ENCODE measurements at regions not wholly inside any gene's neighbourhood (a gene's known extent, or its start where the extent isn't known, plus 50 kb on each side); places are given as distances from the start of the nearest gene placed in this dataset.

DNA sequence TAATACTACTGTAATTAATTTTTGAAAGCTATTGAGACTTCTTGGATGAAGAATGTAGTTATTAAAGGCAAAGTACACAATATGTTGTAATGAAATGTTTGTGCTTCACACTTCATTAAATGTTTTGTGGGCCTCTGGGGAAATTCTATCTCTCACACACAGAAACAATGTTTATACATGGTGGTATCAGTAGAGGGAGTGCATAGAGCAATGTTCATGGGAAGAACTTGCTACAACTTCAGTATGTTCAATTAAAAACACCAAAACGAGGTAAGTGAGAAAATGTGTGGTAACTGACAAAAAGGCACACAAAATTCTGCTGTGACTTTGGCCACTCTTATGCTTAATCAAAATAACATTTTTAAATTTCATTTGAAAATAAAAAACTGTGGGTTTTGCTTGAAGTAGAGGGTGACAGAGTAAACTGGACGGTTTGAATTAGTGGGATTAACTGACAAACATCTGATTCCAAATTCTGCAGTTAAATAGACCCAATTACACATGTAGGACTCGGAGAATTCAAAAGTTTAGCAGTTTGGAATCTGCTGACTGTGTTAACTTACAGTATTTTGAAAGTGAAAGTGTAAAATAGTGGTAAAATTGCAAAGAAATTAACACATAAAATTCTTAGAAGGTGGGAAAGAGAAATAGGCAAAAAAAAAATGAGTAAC lies 111.4 kb upstream of the TTC29 start:
- DNase-seq = no peak

DNA sequence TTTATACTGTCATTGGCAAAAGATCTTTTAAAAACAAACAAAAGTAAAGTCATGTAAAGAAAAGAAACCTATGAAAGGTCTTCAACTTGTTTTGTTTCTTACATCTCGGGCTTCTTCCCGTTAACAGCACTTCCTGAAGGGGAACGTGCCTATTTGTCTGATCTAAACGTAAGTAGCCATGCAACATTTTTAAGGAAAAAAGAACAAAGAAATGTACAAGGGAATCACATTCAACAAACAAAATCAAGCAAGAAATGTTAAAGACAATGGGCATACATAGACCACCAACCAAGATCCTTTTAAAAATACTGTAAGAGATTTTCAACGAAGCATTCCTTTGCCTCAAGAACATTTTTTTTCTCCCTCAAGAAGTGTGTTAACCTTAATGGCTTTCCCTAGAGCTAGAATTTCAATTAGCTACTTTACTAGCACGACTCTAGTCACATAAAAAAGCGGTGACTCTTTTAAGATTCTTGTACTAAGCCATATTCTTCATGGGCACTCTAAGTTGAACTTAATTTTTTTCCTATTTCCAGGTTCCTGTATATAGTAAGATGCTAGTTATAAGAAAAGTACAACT lies 112.0 kb upstream of the TTC29 start:
- no peak for DNase-seq

DNA sequence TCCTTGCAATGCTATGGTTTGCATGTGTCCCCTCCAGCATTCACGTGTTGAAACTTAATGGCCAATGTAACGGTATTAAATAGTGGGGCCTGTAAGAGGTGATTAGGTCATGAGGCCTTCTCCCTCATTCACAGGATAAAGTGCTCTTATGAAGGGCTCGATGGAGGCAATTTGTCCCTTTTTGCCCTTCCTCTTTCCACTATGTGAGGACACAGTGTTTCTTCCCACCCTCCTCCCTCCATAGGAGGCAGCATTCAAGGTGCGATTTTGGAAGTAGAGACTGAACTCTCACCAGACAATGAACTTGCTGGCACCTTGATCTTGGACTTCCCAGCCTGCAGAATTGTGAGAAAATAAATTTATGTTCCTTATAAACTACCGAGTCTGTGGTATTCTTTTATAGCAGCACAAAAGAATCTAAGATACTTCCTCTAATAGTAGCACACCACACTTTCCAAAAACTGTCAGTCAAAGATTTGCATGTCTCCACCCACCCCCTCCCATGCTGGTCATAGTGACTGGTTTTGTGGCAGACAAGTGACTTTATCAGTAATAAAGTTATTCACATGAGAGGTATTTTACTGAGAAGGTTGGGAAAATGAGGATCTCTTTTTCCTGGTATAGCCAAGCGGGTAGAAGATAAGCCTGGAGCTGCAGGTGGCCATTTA lies 113.5 kb upstream of the TTC29 start:
- DNase-seq = no peak

DNA sequence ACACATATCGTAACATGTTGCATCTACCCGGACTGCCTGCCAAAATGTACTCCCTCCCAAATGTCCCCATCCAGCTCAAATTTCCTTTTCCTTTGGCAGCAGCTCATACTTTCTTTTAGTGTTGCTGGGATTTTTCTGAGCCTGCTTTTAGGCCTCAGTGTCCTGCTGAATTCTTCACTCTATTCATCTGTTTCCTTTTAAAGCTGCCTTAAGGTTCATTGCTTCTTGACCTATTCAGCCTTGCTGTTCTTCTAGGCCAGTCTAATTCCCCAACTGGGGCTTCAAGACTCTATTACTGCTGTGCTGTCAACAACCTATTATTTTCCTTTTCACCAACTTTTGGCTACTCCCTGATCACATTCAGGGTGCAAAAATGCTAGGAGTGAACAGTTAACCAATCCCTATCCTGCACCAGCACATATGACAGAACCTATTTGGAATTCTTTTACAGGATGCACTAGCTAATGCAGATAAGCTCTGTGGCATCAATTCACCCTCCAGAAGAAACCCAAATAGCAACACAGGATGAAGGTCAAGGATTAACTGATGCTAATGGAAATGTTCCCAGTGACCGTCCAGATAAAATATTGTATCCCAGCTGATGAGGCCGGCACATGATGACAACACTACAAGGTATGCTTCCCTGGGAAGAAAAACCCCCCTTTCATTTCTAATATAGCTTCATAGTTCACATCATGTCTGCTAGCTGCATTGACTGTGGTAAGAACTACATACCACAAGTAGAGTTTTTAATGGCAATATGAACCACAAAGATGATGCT lies 114.7 kb upstream of the TTC29 start:
- DNase-seq = no peak

DNA sequence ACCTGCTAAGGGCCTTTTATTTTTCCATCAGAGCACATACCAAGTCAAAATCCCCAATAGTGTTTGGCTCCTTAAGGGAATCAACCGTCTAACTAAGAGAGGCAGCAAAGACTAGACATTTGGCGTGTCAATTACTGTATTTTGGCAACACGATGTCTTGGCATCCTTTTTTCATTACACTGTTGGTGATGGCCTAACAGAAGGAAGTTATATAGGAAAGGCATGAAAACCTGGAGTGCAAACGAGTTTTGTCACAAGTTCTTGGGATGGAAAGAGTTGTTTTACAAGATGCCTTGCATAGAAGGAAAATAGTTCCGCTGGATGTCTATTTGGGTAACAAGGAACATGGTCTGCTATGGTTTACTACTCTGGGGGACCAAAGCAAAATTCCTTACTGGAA lies 119.2 kb upstream of the TTC29 start:
- no peak for DNase-seq

DNA sequence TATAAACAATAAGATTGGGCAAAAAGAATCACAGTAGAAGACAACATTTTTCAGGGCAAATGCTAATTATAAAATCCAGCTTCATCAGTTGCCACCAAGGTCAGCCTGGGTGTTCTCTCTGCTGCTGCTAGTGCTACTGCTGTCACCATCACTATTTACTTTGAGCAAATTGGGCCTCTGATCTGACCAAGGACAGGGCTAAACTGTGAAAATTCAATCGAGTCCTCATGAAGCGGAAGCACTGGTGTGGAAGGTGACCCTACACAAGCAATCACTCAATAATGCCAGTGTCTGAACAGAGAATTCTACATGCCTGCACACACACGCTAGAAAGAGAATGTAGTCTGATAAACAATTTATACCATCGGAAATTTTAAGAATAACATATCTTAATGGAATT lies 122.9 kb upstream of the TTC29 start:
- no peak for DNase-seq

DNA sequence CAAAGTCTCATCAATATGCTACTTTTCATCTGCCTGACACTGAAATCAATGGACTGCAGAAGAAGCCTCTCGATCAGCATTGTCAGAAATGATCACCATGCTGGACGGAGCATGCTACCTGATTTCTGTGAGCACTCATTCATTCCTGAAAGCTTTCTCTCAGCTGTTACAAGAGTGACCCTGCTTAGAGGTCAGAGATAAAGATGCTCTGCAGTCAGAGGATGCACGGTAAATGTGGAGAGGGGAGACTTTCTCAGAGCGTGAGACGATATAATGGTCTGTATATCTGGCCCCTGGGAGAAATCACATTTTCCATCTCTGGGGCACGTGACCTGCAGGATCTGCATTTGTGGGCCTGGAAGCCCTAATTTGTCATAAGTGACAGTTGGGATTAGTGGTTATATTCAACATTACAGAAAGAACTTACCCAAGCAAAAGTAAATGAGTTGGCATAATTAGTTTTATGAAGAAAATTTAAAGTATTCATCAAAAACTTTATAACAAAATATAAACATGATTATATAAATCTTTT lies 125.6 kb upstream of the TTC29 start:
- DNase-seq = no peak

DNA sequence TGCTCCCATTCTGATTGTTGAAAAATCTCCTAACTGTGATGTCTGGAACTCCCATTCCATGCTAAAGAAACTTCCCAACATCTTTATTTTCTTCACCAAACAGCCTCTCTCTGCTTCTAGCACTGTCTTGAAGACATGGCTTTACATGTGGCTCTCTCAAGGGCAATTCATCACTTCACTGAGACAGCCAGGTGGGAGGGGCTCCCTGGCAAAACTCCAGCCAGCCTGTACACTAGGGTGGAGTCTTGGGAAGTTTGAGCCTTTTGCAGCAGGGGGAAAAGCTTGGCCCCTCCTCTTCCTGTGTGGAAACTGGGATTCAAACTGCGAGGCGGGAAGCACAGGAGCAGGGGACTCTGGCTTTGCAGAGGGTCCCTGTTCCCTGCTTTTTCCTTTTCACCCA lies 130.5 kb upstream of the TTC29 start:
- no peak for DNase-seq

DNA sequence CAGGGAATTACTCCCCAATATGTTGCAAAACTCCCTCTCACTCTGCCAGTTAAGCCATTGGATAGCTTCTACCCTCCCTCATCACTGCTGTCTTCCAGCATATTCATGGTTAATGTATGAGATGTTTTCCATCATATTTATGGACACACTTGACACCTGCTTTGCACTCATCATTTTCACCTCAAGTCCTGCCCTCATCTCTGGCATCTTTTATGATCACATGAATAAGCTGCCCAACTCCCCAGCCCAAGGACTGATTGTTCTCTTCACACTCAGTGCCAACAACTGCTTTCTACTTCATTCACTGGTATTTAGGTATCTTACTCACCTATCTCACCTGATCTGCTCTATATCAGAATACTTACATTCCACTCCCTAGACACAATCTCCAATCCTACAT lies 131.1 kb upstream of the TTC29 start:
- no peak for DNase-seq

DNA sequence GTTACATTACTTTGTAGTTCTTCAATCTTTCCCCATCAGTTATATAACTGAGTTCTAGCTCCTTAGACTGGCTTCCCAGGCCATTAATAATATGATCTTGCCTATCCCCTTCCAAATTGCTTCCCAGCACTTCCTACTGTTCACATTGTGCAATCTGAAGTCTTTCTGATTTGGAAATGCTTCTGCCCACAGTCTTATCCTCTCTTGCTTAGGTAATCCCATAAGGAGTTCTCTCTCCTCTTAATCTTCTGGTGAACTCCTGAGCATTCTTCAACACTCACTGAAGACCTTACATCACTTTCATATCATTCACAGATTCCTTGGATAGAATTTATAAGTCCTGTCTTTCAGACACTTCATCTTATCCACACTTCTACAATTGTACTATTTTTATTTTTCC lies 132.7 kb upstream of the TTC29 start:
- DNase-seq = no peak

DNA sequence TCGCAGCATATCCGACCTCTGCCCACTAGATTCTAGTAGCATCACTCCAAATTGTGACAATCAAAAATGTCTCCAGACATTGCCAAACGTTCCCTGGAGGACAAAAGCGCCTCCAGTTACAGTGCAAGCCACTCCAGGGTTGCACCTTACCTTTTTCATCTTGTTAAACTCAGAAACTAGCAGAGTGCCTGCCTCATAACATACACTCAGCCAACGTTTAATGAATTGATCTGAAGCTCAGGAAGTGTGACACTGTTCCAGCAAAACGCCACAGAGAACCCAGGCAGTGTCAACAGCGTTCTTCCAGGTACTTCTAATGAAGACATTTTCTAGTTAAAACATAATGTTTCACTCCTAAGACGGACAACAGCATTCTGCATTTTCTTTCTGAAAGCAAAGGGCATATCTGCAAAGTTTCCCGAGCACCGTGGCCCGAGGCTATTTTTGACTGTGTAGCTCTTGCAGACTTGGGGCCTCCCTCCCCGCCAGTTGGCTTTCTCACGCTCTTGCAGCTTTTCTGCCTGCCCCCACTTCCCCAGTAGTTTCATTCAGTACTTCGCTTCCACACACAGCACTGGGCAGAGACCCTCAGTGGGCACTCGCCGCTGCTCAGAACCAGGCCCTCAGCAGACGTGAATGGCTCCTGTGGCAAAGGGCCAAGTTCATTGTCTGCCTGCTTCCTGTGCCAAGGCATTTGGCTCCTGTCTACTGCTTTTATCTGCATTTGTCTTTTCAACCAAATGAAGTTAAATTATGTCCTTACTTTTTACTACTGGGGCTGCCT lies 133.4 kb upstream of the TTC29 start:
- DNase-seq = no peak

DNA sequence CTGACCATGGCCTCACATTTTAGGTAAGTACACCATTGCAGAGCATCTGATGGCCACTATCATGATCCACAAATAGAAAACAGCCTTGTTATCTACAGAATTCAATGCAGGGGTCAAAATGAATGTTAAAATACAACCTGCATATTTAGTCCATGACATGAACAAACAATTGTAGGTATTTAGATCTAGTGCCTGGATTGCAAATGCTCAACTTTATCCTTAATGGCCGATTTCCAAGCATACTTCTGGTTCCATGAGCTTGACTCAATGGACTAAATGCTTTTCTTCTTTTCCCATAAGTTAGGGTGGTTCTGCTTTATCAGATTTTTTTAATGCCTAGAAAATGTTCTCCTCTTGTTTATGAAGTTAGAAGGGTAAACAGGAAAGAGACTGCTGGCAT lies 139.2 kb upstream of the TTC29 start:
- no peak for DNase-seq

DNA sequence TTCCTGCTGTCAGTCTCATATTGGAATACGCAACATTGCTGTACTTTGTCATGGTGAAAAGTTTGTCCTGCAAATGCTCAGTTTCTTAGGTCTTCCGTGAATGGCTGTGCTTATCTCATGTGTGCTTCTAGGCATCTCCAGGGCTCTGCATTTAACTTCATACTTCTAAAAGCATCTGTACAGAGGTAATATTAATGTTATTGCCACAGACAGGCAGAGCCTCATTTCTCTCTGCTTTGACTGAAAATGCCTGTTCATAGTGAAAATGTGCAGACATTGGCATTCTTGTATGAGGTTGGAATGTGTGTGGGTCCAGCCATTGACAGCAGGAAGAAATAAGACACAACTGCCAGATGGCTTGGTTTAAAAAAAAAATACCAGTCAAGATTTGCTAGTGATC lies 140.1 kb upstream of the TTC29 start:
- DNase-seq = no peak

DNA sequence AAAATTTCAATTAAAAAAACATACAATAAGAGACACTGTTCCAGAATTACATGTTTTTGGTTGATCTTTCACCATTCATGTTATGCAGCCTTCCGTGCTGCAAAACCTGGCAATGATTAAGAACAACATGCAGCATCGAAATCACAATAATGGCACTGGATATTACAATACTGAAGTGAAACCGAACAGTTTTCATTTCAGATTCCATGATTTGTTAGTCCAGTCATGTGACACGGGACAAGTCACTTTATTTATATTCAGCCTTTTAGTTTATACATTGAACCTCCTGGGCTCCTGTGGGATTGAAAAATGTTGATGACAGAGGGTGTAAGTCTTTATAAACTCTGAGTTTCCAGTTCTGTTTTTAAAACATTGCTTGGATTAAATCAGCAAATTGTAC lies 142.5 kb upstream of the TTC29 start:
- DNase-seq = no peak

DNA sequence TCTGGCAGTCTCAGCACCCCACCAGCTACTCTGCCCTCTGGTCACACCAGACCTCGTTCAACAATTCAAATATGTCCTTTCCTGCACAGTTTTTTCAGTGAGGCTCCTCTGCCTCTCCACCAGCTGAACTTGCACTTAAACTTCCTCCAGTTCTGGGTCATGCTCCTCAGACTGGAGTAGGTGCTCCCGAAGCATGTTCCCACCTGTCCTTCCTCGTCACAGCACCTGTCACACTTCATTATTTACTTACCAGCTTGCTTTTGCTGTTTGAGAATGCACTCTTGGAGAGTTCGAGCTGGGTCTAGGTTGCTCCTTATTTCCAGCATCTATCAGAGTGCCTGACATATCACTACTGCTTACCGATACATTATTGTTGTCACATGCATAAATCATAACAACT lies 144.8 kb upstream of the TTC29 start:
- no peak for DNase-seq

DNA sequence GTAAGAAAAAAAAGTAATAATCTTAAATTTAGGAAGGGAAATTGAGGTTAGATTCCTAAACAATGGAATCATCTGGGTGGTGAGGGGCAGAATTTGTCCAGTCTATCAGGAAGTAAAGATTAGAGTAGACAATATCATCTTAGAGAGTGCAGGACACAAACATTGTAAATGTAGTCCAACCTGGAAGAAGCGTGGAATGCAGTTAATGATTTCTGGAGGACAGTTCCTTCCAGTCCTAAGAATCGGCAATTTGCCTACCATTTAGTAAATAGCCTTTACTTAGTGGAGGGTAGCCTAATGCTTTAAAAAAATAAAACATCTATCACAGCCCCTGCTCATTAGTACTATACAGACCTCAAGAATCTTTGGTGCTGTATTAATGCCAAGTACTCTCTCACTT lies 147.5 kb upstream of the TTC29 start:
- no peak for DNase-seq

DNA sequence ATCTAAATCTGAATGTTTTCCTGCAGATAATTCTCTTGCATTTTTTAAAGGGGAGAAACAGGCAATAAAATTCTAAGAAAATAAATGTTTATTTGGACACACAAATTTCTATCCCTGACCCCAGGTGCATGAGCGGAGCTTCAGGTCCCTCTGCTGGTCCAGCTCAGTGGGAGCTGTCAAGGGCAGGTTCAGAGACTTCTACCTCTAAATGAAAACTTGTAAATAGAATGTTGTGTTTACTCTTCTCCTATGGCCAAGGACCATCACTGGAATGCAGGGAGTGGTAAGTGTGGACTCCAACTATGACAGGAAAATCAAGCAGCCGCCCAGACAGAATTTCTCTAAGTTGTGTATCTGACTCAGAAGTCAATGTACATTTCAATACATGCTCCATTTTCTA lies 148.6 kb upstream of the TTC29 start:
- DNase-seq = no peak

DNA sequence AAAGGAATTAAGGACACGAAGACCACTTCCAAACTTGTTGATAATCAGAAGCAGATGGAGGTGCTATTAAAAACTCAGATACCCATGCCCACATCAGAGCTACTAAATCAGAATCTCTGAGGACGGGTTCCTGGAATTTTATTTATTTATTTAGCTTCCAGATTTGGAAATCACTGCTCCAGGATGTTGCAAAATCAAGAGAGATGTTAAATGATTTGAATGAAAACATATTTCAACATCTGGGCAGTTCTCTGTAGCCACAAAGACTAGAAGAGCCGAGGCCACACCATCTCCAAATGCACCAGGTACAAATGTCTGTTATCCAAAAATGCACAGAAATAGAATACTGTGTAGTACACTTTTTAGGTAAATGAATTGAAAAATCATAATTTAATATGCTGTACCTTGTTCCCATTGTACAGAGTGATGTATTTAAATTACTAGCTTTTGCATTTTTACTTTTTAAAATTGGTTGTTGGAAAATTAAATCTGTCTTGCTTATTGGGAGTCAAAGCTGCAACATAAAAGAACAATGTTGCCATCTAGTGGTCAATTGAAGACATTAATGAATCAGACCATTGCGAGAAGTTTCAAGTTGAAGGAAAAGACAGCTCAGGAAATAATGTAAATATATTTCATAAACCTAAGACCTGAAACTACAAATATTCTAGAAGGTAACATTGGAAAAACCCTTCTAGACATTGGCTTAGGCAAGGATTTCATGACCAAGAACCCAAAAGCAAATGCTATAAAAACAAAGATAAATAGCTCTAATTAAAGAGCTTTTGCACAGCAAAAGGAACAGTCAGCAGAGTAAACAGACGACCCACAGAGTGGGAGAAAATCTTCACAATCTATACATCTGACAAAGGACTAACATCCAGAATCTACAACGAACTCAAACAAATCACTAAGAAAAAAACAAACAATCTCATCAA lies 151.3 kb upstream of the TTC29 start:
- no peak for DNase-seq

DNA sequence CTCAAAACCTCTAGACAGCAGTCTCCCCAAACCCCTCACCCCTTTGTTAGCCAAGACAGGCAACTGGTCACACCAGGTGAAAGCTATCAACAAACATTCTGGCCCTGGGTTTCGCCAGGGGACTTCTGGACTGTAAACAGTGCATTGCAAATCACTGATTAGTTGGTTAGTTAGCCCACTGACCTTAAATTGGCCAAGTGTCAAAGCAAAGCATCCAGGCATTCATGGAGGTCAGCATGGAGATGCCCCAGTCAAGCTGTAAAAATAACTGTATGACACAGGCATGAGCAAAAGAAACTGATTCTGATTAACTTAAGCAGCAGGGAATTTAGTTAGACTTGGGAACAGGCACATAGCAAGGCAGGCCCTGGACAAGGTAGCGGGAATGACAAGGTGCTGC lies 156.0 kb upstream of the TTC29 start:
- no peak for DNase-seq

DNA sequence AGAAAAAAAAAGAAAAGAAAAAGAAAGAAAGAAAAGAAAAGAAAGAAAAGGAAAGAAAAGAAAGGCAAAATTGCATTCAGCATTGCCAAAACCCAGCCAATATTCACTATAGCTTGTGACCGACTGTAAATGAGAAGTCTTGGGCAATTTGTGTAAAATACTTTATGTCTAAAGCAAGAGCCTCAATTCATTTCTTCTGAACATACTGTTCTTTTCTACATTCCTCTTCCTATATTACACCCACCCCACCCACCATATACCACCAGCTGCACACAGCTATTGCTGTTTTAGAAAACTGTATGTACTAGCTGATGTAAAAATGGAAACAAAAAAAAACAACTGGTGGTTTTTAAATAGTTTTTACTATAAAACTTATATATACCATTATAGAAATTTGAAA lies 156.9 kb upstream of the TTC29 start:
- no peak for DNase-seq

DNA sequence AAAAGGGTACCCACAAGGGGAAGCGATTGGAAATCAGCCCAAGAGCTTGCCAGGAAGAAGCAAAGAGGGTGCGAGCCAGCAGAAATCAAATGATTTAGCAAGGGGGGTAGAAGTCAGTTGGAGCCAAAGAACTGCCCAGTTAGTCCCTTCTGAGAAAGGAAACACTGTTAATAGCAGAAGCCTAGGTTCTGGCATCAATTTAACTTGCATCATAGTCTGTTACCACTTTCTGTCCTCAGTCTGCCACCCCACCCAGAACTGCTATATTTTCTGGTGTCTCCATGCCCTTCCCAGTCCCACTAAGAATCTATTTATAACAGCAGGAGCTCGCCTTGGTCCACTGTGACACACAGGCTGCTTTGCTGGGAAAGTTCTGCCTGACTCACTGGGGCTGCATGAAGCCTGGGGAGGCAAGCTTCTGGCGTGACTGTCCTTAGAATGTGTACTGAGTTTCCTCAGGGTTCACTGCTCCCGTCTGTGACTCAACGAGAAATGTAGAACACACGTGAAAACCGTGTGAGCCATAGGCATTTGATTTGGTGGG lies 157.8 kb upstream of the TTC29 start:
- DNase-seq = no peak

Data from activated gamma-delta T cell treated with Interleukin-2 at 50 U/mL for 16 hours (primary cell).